Kidney epithelial cell (primary cell): ENCODE measurements at regions not wholly inside any gene's neighbourhood (a gene's known extent, or its start where the extent isn't known, plus 50 kb on each side); places are given as distances from the start of the nearest gene placed in this dataset.

Source experiments
- DNase-seq: peaks from one replicate; pipeline ENCODE4 v3.0.0-alpha.2; 2010; ENCODE audit warnings: low read depth
- H3K27me3 ChIP-seq: 2 replicates; pipeline ENCODE4 v1.6.0; 2011; ENCODE audit warnings: low read length; ENCODE audit not compliant: control insufficient read depth, insufficient read depth
- H3K36me3 ChIP-seq: 2 replicates; pipeline ENCODE4 v1.5.1; 2011; ENCODE audit warnings: low read length; ENCODE audit not compliant: control insufficient read depth, insufficient read depth
- H3K4me3 ChIP-seq: 2 replicates; pipeline ENCODE4 v1.5.1; 2011; ENCODE audit warnings: low read depth, mild to moderate bottlenecking, control low read depth, low read length
- TF ChIP-seq, protein P1 (sequence below): IDR thresholded peaks from 2 replicates; pipeline ENCODE4 v1.5.1; 2011; ENCODE audit warnings: mild to moderate bottlenecking, moderate library complexity, low read length, control low read depth, inconsistent platforms; ENCODE audit not compliant: insufficient read depth, poor library complexity, severe bottlenecking

DNA sequence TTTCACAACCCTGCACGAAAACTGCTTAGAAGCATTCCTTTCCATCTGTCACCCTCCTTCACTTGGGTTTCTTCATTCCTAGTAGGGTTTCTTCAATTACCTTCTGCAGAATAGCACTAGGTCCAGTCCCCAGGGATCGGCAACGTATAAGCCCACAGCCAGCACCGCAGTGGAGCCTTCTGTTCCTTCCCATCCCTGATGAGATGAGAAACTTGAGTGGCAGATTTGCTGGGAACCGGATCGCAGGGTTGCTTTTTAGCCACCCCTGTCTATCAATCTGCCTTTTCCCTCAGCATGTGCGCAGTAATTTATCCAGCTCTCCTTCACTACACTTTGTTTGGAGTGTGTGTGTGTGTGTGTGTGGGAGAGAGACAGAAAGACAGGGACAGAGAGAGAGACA lies 94.2 kb downstream of the CD8B2 start:
- Histone ChIP-seq H3K4me3 (no peak overlapping the region), H3K36me3 (no peaks in the 10 kb centered on the region), H3K27me3 (peaks cover 25% of the 10 kb centered on the region)
- no peak for DNase-seq
- TF ChIP-seq, protein P1, sequence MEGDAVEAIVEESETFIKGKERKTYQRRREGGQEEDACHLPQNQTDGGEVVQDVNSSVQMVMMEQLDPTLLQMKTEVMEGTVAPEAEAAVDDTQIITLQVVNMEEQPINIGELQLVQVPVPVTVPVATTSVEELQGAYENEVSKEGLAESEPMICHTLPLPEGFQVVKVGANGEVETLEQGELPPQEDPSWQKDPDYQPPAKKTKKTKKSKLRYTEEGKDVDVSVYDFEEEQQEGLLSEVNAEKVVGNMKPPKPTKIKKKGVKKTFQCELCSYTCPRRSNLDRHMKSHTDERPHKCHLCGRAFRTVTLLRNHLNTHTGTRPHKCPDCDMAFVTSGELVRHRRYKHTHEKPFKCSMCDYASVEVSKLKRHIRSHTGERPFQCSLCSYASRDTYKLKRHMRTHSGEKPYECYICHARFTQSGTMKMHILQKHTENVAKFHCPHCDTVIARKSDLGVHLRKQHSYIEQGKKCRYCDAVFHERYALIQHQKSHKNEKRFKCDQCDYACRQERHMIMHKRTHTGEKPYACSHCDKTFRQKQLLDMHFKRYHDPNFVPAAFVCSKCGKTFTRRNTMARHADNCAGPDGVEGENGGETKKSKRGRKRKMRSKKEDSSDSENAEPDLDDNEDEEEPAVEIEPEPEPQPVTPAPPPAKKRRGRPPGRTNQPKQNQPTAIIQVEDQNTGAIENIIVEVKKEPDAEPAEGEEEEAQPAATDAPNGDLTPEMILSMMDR, result no peak

DNA sequence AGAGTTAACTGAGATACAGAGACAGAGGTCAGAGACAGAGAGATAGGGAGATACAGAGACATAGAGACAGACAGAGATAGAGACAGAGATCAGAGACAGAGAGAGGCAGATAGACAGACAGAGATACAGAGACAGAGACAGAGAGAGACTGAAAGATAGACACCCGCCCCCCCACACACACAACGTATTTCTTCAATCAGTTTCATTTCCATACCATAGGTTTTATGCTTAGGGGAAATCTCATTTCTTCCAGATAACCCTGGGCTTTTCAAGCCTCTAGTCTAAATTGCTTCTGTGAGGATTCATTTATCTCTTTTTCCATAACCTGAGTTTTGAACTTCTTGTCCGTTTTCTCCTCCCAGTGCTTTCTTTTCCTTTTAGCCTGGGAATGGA lies 94.6 kb downstream of the CD8B2 start:
- no peak for DNase-seq
- TF ChIP-seq, protein P1, result no peak
- Histone ChIP-seq H3K36me3 (no peaks in the 10 kb centered on the region), H3K4me3 (no peak overlapping the region), H3K27me3 (peaks cover 25% of the 10 kb centered on the region)

DNA sequence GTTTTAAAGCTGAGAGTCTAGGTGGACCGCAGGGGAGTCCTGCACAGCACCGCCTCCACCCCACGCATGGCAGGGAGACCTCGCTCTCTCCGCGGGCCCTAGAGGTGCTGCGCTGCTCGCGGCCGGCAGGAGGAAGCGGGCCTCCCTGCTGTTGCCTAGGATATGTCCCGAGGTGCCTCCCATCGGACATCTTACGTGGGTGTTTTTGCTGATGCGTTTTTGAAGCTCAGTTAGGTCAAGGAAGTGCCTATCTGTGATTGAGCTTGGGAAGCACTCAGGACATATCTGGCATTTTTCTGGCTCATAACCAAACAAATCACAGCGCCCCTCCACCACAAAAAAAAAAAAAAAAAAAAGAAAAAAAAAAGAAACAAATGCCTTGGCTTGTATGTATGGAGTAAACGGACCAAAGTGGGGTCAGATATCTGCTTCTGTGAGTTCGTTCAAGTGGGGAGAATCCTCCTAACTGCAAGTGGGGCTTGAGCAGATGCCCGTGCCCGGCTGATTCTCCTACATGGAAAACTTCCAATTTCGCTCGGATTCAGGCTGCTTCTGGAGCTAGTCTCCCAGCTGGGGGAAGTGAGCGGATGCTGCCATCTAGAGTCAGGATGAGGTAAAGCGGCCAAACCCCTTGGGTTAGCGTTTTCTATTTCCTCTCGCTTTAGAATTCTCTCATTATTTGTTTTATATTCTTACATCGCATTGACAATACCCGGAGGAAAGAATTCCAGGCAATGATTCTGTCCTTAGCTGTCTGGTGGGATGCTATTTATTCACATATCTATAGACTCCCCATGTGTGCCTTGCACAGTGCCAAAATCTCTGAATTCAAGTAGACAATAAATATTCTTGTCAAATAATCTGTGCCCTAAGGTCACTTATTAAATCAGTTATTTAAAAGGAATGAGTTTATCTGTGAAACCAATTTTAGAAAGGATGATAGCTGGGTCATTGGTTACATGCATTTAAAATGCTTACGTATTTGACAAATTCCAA lies 95.3 kb downstream of the CD8B2 start:
- TF ChIP-seq, protein P1, result peak; percentile 90
- Histone ChIP-seq H3K4me3 (peak overlapping the region; percentile 6), H3K36me3 (no peaks in the 10 kb centered on the region), H3K27me3 (peaks cover 25% of the 10 kb centered on the region)
- DNase-seq, result peak; percentile 31

DNA sequence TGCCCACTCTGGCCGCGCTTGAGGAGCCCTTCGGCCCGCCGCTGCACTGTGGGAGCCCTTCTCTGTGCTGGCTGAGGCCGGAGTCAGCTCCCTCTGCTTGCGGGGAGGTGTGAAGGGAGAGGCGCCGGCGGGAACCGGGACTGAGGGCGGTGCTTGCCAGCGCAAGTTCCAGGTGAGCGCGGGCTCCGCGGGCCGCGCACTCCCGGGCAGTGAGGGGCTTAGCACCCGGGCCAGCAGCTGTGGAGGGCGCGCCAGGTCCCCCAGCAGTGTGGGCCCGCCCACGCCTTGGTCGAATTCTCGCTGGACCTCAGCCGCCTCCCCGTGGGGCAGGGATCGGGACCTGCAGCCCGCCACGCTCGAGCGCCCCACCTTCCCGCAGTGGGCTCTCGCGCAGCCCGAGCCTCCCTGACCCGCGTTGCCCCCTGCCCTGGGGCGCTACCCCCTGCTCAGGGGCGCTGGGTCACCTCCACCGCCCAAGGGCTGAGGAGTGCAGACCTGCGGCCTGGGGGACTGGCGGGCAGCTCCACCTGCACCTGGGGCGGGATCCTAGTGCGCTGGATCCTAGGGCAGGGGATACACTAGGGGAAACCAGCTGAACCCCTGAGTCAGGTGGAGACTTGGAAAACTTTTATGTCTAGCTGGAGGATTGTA lies 97.3 kb downstream of the CD8B2 start:
- H3K36me3 ChIP-seq, result no peaks in the 10 kb centered on the region
- DNase-seq, result no peak
- no peak overlapping the region for H3K4me3 ChIP-seq
- peaks cover 25% of the 10 kb centered on the region for H3K27me3 ChIP-seq
- TF ChIP-seq, protein P1, result no peak

DNA sequence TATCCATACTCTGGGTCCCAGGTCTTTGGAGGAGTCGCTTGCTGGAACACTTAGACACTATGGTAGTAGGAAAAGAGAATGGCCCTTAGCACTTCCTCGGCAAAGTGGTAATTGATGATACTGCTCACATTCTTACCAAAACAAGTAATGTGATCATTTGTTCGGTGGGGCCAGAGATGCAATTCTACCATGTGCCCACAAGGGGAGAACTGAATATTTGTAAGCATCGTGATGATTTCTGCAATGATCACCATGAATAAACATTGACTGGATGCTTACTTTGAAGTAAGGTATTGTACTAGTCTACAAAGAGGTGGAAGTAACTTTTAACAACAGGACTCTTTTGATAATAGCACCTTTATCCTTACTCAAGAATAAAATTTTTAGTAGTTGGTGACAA lies 109.7 kb downstream of the CD8B2 start:
- no peak for DNase-seq
- no peaks in the 10 kb centered on the region for H3K36me3 ChIP-seq
- no peak overlapping the region for H3K4me3 ChIP-seq
- no peaks in the 10 kb centered on the region for H3K27me3 ChIP-seq
- TF ChIP-seq, protein P1, result peak; percentile 36
